D341Med (cell line): ENCODE measurements at regions not wholly inside any gene's neighbourhood (a gene's known extent, or its start where the extent isn't known, plus 50 kb on each side); places are given as distances from the start of the nearest gene placed in this dataset.

Experiments
- DNase-seq: peaks from one replicate; pipeline ENCODE4 v3.0.0; 2012; ENCODE audit warnings: low spot score

DNA sequence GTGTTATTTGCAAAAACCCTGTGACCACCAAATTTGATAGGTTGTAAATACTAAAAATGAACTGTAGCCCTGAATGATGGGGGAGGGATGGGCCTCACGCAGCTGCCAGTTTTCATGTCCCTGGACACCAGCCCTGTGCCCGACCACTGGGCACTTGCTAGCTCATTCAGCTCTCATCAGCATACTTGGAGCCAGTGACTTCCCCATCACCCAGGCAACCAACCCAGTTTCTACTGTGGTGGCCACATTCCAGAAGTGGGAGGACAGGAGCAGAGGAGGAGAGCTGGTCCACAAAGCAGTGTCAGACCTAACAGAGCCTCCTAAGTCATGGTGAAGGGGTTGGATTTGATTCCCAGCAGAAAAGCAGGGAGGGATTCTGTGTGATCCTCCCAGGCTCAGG, 128.2 kb downstream of the CPEB2 start:
- DNase-seq, result no peak

DNA sequence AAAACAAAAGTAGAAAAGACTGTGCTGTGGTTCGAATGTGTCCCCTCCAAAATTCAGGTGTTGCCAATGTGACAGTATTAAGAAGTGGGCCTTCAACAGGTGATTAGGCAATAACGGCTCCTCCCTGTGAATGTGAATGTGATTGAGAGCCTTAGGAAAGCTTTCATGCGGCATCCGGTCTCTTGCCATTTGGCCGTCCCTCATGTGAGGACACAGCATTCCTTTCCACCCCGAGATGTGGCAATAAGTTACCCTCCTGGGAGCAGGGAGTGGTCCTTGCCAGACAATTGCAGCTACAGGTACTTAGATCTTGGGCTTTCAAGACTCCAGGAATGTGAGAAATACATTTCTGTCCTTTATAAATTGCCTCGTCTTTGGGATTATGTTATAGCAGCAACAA, 129.3 kb downstream of the CPEB2 start:
- DNase-seq, result no peak

DNA sequence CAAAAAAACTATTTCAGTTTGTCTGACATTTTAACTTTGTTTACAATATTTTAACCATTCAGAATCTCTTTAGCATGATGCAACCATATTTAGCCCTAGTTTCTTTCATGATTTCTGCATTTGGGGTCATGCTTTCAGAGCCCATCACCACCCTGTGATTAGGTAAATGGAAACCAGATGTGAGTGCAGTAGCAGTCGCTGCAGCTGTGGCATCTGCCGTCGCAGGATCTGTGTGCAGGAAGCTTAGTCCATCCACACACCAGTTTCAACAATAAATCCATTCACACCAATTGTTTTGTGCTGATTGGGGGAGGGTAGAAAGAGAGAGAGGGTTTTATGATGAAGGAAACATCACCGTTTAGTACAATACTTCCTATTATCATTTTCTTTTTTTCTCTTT, 130.5 kb downstream of the CPEB2 start:
- no peak for DNase-seq

DNA sequence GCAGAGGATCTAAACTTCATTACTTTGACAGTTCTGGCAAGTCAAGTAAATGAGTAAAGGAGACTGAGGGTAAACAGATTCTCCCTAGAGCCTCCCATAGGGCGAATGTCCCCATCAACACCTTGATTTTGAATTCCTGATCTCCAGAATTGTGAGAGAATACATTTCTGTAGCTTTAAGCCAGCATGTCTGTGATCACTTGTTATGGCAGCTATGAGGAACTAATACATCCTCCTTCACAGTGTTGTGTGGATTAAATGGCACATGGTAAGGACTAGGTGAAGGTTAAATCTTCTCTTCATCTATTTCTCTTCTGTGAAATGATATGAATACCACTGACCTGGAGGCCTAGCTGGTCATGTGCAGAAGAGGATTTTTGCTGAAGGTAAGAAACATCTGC, 137.3 kb downstream of the CPEB2 start:
- no peak for DNase-seq

DNA sequence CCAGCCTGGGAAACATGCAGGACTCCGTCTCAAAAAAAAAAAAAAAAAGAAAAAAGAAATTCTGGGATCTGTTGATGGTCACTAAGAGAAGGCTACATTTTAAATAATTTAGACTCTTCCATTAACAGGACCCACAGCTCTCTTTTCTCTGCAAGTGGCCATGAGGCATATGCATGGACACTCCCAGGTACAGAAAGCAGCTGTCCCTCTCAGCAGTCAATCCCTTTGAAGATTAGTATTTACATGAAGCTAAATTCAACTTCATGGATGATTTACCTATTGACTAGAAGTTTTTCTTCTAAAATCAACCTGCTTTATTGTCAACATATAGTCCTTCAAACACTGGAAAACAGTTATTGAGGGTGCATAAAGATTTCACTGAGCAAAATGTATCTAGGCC, 139.9 kb downstream of the CPEB2 start:
- DNase-seq, result no peak

DNA sequence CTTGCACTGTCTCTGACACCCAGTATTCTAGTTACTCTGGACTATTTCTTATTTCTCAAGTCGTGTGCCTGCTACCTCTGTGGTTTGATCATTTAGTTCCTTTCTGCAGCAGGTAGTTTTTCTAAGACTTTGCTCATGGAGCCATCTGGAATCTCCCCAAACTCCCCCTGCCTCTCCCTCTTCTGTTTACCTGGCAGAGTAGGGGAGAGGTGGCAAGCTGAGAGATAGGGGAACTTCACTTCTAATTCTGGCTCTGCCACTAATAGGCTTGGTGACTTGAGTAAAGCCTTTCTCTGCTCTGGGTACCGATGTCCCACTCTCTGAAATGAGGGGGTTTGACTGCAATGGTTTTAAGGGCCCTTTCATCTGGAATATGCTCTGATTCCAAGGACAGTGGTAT, 141.3 kb downstream of the CPEB2 start:
- no peak for DNase-seq

DNA sequence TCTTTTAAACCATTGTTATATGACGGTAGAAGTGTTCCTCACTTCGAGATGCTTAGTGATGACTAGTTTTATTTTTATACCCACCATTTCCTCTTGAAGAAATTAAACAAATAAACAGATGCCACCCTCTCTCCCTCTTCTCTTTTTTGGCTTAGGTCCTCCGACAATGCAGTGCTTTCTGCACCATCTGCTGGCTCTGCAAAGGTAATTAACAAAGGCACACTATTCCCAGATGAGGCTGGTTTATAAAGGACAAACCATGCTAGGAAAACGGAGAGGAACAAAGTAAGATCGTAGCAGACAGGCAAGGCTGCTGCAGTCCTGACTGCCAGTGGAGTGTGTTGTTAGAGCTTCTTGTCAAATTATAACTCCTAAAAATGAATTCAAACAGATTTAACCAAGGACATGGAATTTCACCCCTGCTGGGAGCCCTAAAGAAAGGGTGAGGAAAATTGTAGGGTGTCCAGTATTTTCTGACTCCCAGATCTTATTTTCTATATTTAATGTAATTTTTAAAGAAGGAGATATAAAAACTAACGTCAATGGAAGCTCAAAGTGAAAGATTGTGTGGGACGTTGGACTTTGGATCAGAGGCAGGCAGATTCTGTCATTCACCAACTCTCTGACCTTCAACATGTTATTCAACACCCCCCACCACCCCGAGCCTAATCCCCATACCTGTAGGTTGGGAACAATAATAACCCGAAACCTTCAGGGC, 142.1 kb downstream of the CPEB2 start:
- no peak for DNase-seq

DNA sequence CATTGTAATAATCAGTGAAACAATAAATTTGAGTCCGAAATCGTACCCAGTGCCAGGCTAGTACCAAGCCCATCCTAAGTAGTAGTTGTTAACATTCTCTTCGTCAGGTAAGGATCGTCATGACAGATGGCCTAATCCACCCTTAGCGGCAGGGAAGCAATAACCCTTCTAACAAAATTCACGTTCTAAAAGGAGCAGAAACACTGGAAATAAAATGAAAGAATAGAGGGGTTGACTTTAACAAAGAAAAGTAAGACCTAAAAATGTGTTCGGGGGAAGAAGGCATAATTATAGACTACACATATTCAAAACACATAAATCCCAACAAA, 142.7 kb downstream of the CPEB2 start:
- DNase-seq, result no peak

- no peak for DNase-seq
These were observed 143.4 kb downstream of the CPEB2 start for GRCh38 chr4:15145709-15146108.

DNA sequence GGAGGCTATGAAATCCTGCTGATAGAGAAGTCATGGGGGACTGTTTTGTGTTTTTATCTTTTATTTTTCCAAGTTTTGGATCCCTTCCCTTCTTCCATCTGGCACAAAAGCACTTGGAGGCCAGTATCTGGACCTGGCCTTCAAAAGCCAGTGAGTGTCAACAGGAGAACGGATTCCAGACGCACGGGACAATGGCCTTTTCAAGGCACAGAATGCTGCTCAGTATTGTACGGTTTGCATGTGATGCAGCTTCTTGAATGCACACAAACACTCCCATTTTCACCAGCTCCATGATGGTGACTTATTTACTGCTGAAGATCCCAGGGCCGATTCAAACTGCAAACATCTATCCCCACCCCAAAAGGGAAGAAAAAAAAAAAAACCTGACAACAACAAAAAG, 145.4 kb downstream of the CPEB2 start:
- DNase-seq, result no peak

- DNase-seq, result no peak
These were observed 145.9 kb downstream of the CPEB2 start for GRCh38 chr4:15148199-15148598.

- no peak for DNase-seq
These were observed 146.4 kb downstream of the CPEB2 start for GRCh38 chr4:15148691-15149090.

DNA sequence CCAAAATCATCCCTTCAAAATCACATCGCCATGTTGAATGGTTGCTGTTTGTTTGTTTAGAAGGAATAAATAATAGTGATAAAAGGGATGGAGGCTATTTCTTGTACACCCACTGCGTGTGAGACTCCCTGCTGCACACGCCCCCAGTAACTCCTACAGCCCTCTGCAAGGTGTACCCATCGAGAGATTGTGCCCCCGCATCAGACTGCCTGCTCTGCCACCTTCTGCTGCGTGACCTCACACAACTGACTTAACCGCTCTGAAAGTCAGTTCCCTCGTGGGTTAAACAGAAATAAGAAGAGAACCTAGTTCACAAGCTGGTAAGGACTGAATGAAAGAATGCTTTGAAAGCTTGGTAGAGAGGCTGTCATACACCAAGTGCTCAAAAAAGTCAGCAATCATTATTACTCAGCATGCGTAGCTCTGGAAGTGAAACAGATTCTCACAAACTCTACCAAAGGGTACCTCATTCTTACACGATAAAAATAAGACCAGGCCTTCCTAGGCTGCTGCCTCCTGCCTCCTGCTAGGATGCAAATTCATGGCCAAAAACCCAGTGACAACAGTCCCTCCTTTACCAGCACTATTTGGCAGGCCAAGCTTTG, 147.1 kb downstream of the CPEB2 start:
- no peak for DNase-seq

- no peak for DNase-seq
These were observed 147.7 kb downstream of the CPEB2 start for GRCh38 chr4:15149839-15150592.

DNA sequence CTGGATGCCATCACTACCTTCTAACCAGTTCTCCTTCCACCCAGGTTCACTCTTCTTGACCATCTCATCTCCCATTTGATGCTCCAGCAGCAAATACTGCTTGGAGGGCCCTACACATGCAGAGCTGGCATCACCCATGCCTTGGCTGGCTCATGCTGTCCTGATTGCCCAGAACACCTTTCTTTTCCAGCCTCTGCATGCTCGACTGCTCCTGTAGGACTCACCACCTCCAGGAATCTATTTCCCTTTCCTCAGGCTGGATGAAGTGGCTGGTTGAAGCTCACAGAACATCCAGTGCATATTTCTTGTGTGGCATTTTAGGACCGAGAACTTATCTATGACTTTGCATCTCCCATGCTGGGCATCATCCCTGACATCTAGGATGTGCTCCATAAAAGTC, 148.3 kb downstream of the CPEB2 start:
- DNase-seq, result no peak

- DNase-seq, result no peak
These were observed 148.8 kb downstream of the CPEB2 start for GRCh38 chr4:15151033-15151432.

DNA sequence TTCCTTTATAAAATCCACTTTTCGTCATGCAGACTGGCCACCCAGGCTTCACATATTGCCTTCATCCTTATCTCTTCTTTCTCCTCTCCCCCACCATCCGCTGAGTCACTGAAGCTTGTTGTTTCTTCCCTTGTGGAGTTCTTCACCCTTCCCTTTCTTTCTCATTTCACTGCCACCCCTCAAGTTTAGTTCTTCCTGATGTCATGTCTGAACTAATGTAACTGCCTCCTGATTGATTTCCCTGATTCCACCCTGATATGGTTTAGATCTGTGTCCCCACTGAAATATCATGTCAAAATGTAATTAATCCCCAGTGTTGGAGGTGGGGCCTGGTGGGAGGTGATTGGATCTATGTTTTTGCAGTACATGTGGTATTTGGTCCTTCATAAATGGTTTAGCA, 151.4 kb downstream of the CPEB2 start:
- no peak for DNase-seq

DNA sequence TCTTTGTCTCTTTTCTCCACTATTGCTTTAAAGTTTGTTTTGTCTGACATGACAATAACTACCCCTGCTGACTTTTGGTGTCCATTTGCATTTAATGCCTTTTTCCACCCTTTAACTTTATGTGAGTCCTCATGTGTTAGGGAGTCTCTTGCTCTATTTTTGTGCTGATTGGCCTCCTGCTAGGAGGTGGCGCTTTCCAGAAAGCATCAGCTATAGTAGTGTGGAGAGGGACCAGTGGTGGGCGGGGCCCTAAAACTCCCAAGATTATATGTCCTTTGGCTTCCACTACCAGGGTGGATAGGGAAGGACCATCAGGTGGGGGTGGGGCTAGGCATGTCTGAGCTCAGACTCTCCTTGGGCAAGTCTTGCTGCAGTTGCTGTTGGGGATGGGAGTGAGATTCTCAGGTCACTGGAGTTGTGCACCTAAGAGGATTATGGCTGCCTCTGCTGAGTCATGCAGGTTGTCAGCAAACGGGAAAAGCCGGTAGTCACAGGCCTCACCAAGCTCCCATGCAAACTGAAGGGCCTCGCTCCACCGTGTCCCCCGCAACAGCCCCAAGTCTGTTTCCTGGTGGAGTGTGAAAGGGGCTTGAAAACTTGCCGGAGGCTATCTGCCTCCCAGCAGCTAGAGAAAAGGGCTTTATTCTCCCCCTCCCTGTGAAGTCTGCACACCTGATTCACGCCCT, 156.3 kb downstream of the CPEB2 start:
- no peak for DNase-seq

DNA sequence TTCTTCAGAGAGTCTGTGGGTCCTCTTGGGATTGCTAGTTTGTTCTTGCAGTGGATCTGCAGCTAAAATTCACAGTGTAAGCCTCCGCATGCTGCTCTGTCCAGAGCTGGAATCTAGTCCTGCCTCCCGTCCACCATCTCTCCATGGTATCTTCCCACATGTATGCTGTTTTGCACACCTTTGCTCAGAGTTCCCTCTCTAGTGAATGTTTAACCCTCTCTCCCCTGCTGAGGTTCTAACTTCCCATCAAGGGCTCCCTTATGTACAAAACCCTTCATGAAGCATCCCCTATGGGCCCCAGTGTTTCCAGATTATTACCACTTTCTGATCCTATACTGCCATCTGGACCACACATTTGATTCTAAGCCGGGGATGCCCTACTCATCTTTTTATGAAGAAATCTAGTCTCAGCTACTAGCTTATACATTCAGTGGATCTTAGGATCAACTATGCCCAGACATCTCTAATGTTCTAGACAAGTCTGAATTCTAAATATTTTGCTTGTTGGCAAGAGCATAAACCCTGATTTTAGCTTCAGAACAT, 157.3 kb downstream of the CPEB2 start:
- no peak for DNase-seq

DNA sequence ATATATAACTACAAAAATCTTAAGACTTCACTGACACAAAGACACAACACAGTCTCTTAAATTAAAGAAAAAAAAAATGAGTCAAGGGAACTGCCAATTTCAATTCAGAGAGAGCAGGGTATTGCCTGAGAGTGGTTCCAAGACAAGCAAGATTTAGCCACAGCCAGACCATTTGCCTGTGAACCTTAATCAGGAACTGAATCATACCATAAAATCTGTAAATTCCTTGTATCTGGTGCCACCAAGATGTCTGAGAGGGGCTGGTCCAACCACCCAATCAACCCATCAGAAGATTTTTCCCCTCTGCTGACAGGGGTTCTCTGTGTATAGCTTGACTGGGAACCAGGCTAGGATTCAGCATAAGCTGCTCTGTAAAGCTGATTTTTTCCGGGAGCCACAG, 159.2 kb downstream of the CPEB2 start:
- no peak for DNase-seq

GRCh38 chr4:15162046-15162445, 159.8 kb downstream of the CPEB2 start:
- no peak for DNase-seq

GRCh38 chr4:15162465-15163283, 160.4 kb downstream of the CPEB2 start:
- no peak for DNase-seq
